Activated B cell treated with CpG ODN at 0.5 μM for 24 hours (primary cell): ENCODE measurements at regions not wholly inside any gene's neighbourhood (a gene's known extent, or its start where the extent isn't known, plus 50 kb on each side); places are given as distances from the start of the nearest gene placed in this dataset.

Experiments
- ATAC-seq: fragments of 200-7000 bp; cut with Tn5 transposase; one replicate; pipeline ENCODE4 v1.10.0; 2021; ENCODE audit warnings: low read depth, mild to moderate bottlenecking, moderate library complexity
- CTCF ChIA-PET: fragments of 350-600 bp; sonication (Branson Sonifier 250); formaldehyde crosslinking; loops from one replicate; lab custom pipeline; 2021; ENCODE audit warnings: antibody characterized with exemption; lab: Charles Lee
- POLR2A ChIA-PET: fragments of 350-600 bp; sonication (Branson Sonifier 250); formaldehyde crosslinking; loops from one replicate; lab custom pipeline; 2021; ENCODE audit warnings: antibody characterized with exemption; lab: Charles Lee
- DNase-seq: peaks from one replicate; pipeline ENCODE4 v3.0.0; 2022
- H3K27ac Mint-ChIP-seq: one replicate; pipeline ENCODE4 v1.8.0; 2020; ENCODE audit warnings: mixed read lengths
- H3K27me3 Mint-ChIP-seq: one replicate; pipeline ENCODE4 v1.8.0; 2021; ENCODE audit warnings: mixed read lengths
- H3K36me3 Mint-ChIP-seq: one replicate; pipeline ENCODE4 v1.8.0; 2021; ENCODE audit warnings: low read depth, mixed read lengths
- H3K4me1 Mint-ChIP-seq: one replicate; pipeline ENCODE4 v1.8.0; 2021; ENCODE audit warnings: mixed read lengths
- H3K4me3 Mint-ChIP-seq: one replicate; pipeline ENCODE4 v1.8.0; 2020; ENCODE audit warnings: mild to moderate bottlenecking, mixed read lengths
- H3K9me3 Mint-ChIP-seq: one replicate; pipeline ENCODE4 v1.8.0; 2020; ENCODE audit warnings: mixed read lengths
- CTCF ChIP-seq: fragments of 200-600 bp; IDR thresholded peaks from one replicate; pipeline ENCODE4 v1.8.0; 2022; ENCODE audit warnings: antibody characterized with exemption, mild to moderate bottlenecking
- intact Hi-C: fragments of 100-400 bp; cut with micrococcal nuclease; formaldehyde crosslinking; loops from one replicate; pipeline ENCODE4 v1.15.1; 2024

DNA sequence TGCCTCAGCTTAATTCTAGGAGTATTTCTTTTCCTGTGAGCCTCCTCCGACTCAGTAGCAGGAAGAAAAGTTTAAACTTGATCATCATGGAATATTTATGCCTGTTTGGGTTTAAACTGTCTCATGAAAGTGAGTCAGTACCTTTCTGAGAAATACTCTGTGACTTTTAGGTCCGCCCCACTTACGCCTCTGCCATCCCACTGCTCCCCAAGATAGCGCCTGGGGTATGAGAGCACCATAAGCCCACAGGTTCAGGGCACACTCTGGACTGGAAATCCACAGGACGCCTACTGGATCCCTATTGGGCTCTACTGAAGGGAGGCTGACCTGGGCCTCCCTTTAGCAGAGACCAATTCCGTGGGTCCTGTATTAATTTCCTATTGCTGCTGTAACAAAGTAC, 175.8 kb upstream of the CDH20 start:
- H3K4me1 Mint-ChIP-seq = no peaks in the 10 kb centered on the region
- no peaks in the 10 kb centered on the region for H3K9me3 Mint-ChIP-seq
- no peak for ATAC-seq
- TF ChIP-seq CTCF = no peak
- intact Hi-C loops = no loop called here
- H3K27ac Mint-ChIP-seq = no peak overlapping the region
- no peaks in the 10 kb centered on the region for H3K36me3 Mint-ChIP-seq
- H3K4me3 Mint-ChIP-seq = no peak overlapping the region
- ChIA-PET CTCF (no interaction called here), POLR2A (no interaction called here)
- no peaks in the 10 kb centered on the region for H3K27me3 Mint-ChIP-seq
- no peak for DNase-seq

DNA sequence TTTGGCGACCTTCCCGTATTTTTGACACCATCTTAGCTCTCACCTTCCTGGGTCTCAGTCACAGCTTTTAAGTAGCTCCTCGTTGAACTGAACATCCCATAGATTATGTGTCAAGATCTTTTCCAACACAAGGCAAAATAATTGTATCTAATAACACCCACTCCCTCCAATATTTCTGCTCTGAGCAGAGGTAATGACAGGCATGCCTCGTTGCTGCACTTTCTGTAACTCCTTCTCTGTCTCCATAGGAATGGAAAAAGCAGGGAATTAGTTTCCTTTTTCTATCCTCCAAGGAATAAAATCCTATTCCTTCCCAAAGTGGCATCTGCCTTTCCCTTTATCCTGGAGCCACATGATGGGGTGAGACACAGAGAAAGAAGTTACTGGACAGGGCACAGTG, 174.0 kb upstream of the CDH20 start:
- ATAC-seq = no peak
- POLR2A ChIA-PET = no interaction called here
- H3K9me3 Mint-ChIP-seq = no peaks in the 10 kb centered on the region
- H3K4me1 Mint-ChIP-seq = no peaks in the 10 kb centered on the region
- CTCF ChIA-PET = no interaction called here
- H3K27me3 Mint-ChIP-seq = no peaks in the 10 kb centered on the region
- DNase-seq = no peak
- no peak overlapping the region for H3K4me3 Mint-ChIP-seq
- no peaks in the 10 kb centered on the region for H3K36me3 Mint-ChIP-seq
- intact Hi-C loops = no loop called here
- H3K27ac Mint-ChIP-seq = no peak overlapping the region
- no peak for TF ChIP-seq CTCF

- Mint-ChIP-seq H3K9me3 (no peaks in the 10 kb centered on the region), H3K4me3 (no peak overlapping the region), H3K36me3 (no peaks in the 10 kb centered on the region), H3K4me1 (no peaks in the 10 kb centered on the region), H3K27ac (no peak overlapping the region), H3K27me3 (no peaks in the 10 kb centered on the region)
- TF ChIP-seq CTCF = no peak
- no peak for DNase-seq
- no peak for ATAC-seq
- ChIA-PET POLR2A (no interaction called here), CTCF (no interaction called here)
- intact Hi-C loops = no loop called here
These were observed 168.9 kb upstream of the CDH20 start for GRCh38 chr18:61164321-61164720.

DNA sequence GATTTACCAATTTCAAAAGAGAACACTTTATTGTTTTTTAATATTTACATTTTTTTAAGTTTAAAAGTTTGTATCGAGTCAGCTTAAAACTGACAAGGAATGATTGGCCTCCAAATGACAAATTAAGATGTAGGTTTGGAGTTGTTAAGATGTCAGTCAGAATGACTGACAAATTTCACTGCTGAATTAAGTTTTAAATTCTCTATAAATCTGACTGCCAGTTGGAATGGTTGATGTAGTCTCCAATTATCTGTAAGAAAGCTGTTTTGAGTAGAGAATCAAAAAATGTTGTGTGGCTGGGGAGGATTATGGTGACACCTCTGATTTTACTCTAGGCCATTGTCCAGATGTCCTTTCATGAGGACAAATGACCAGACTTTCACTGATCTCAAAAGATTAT, 165.3 kb upstream of the CDH20 start:
- H3K27me3 Mint-ChIP-seq = no peaks in the 10 kb centered on the region
- no peaks in the 10 kb centered on the region for H3K36me3 Mint-ChIP-seq
- ChIA-PET POLR2A (no interaction called here), CTCF (no interaction called here)
- no peak for ATAC-seq
- intact Hi-C loops = no loop called here
- H3K9me3 Mint-ChIP-seq = no peaks in the 10 kb centered on the region
- no peak for TF ChIP-seq CTCF
- H3K4me1 Mint-ChIP-seq = no peaks in the 10 kb centered on the region
- no peak overlapping the region for H3K27ac Mint-ChIP-seq
- DNase-seq = no peak
- no peak overlapping the region for H3K4me3 Mint-ChIP-seq

DNA sequence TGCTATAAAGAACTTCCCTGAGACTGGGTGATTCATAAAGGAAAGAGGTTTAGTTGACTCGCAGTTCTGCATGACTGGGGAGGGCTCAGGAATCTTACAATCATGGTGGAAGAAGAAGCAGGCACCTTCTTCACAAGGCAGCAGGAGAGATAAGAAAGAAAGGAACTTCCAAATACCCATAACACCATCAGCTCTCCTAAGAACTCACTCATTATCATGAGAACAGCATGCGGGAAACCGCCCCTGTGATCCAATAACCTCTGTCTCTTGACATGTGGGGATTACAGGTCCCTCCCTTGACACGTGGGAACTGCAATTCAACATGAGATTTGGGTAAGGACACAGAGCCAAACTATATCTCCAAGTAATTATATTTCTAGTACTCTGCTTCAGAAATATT, 163.8 kb upstream of the CDH20 start:
- ChIA-PET POLR2A (no interaction called here), CTCF (no interaction called here)
- no peak for ATAC-seq
- Mint-ChIP-seq H3K27me3 (no peaks in the 10 kb centered on the region), H3K4me1 (no peaks in the 10 kb centered on the region), H3K4me3 (no peak overlapping the region), H3K27ac (no peak overlapping the region), H3K36me3 (no peaks in the 10 kb centered on the region), H3K9me3 (no peaks in the 10 kb centered on the region)
- intact Hi-C loops = no loop called here
- TF ChIP-seq CTCF = no peak
- DNase-seq = no peak
